CD4-positive, alpha-beta T cell treated with Interleukin-15 for 1 hour (primary cell): ENCODE measurements at regions not wholly inside any gene's neighbourhood (a gene's known extent, or its start where the extent isn't known, plus 50 kb on each side); places are given as distances from the start of the nearest gene placed in this dataset.
"Not testable (repeated sequence)": the region's sequence is repeated elsewhere in the genome, so short reads cannot be mapped to it uniquely, and the experiment has no call there.

Source experiments
- DNase-seq: peaks from one replicate; pipeline ENCODE4 v3.0.0-alpha.2; 2020

DNA sequence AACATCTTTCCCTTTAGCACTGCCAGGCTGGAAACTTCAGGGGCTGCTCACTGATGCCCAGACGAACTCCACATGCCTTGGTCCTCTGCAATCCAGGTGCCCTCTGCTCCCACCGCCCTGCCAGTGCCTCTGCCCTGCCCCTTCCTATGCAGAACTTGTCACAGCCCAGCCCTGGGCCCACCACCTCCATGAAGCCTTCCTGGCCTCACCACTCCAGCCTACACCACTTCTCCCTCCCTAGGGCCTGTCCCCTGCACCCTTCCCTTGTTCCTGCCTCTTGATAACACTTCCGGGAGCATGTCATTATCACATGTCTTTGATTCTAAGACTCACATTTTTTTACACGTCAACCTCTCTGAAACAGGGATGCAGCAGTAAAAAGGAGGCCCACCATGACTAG, 627.2 kb downstream of the UQCRFS1 start:
- DNase-seq, result no peak

DNA sequence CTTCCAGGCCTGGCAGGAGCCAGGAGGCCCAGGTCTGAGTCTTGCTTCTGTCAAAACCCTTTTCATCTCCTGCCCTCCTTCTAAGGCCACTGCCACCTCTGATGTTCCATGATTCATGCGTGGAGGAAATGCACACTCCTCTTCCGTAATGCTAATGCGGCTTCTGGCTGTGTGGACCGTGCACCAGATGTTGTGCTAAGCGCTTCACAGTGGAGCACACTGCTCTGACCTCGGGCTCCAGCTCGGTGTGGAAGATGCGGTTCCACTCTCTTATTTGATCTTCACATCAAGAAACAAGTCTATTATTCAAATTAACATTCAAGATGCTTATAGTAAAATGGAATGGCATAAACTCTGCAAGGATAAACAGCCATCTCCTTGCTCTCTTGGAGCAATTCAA, 629.2 kb downstream of the UQCRFS1 start:
- DNase-seq, result no peak

DNA sequence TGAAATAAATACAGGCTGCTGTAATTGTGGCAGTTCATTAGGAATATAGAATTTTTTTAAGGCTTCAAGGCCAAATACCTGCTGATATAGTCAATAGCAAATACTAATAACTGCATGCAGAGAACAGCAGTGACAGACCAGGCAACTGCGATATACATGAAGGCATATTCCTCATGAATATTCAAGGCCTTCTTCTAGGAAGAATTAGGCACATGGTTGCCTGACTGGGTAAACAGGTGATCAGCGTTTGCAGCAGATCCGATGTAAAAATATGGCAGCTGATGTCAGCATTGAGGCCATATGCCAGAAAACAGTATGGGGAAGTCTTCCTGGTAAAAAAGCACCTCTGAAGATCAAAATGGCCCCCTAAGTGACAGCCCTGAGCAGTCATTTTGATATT, 629.7 kb downstream of the UQCRFS1 start:
- DNase-seq, result no peak

DNA sequence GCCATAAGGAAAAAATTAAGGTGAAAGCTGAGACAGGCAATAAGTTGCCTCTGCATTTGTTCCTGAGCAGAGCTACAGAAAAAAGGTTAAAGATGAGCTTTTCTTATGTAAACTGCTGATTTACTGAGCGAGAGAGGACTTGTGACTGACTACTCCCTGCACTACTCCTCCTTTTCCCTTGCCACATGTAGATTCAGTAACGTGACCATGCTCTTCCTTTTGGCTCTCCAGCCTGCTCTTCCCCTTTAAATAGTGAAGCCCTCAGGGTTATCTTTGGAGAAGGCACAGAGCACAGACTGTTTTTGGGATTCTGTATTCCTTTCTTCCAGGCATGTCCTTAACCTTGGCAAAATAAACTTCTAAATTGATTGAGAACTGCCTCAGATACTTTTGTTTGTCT, 630.2 kb downstream of the UQCRFS1 start:
- DNase-seq, result no peak

DNA sequence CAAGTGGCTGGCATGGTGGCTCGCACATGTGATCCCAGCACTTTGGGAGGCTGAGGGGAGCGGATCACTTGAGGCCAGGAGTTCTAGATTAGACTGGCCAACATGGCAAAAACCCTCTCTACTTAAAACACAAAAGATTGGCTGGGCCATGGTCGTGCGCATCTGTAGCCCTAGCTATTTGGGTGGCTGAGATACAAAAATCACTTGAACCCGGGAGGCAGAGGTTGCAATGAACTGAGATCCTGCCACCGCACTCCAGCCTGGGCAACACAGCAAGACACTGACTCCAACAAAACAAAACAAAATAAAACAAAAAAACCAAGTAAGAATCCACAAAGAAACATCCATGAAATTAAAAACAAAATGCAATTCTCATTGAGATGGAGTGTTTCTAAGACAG, 630.6 kb downstream of the UQCRFS1 start:
- no peak for DNase-seq

DNA sequence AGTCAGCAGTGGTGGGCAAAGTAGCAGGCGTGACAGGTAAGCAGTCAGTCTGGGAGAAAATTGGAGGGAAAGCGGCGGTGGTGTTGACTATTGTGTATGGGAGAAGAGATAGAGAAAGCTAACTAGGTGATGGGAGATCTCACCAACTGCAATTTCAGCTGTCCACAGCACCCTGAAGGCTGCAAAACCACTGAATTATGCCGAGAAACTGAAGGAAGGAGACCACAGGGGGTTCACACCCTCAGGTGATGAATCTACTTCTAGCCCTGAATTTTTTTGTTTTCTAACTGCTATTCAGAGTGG, 631.5 kb downstream of the UQCRFS1 start:
- no peak for DNase-seq

DNA sequence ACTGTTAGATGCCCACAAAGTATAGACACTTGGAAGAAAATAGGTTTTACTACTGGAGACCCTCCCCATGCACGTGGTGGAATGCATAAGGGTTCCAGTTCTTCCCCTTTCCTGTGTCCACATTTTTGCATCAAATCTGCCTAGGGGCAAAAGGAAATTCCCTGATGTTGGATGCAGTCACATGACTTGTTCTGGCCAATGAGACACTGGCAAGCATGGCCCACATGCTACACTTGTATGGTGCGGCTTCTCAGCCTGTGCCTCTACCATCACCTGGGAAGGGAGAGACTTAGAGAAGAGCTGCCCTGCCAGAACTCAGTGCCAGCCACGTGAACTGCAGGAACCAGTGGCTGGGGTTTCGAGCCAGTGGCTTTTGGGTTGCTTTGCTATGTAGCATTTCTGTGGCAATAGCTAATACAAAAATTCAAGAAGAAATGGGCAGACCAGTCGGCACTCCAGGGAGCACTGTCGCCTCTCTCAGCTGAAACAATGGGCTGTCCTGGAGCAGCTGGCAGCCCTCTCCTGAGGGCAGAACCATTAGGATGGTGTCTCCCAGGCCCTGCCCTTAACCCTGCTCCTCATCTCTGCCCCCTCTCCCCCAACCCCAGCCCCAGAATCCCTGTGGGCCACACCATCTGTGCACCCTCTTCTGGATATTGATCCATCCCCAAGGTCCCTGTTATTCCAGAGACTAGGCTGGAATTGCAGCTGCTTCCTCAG, 634.0 kb downstream of the UQCRFS1 start:
- DNase-seq, result no peak

DNA sequence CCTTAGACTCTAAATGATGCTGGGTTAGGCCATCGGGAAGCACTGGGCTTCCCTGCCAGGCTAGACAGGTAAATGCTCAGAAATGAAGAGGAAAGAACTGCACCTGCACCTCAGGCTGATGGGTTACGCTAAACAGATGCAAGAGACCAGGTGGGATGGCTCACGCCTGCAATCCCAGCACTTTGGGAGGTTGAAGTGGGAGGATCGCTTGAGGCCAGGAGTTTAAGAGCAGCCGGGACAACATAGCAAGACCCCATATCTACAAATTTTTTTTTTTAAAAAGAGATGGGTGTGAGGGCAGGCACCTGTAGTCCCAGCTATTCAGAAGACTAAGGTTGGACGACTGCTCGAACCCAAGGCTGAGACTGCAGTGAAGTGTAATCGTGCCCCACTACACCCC, 634.7 kb downstream of the UQCRFS1 start:
- no peak for DNase-seq

DNA sequence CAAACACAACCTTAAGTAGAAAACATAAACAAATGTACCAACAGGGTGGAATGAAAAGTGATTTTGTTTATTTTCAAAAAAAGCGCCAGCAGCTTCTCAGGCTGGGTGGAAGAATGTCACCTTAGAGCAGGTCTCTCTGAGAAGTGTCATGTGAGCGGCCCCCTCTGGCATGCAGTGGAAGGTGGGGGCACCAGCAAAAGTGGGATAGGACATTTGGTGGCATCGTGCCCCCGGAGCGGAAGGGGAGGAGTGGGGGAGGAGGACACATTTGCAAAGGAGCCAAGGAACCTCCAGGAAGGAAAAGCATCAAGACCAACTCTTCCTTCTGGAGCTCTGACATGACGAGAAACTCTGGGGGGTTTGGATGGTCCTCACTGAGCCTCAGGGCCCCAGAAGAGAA, 635.3 kb downstream of the UQCRFS1 start:
- no peak for DNase-seq

DNA sequence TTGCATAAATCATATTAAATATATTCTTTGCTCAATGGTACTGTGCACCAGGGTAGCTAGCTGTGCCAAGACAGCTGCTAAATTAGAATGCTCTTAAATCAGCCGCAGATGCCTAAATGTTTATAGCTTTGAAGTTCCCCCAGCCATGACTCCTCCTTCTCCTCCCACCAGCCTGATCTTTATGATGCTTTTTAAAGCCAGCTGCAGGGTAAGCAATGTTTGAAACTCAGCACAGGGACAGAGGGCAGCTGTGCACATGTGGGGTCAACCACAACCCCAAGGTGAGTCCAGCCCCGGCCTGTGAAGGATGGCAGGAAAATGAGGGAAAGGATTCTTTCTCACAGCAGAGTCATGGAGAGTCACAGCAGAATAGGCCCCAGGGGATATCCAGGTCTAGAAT, 635.7 kb downstream of the UQCRFS1 start:
- no peak for DNase-seq

DNA sequence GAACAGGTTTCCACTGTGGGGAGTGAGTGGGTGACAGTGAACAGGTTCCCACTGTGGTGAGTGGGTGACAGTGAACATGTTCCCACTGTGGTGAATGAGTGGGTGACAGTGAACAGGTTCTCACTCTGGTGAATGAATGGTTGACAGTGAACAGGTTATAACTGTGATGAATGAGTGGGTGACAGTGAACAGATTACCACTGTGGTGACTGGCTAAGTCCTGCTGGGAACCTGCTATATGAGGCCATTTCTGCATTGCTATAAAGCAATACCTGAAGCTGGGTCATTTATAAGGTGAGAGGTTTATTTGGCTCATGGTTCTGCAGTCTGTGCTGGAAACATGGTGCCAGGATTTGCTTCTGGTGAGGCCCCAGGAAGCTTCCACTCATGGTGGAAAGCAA, 637.1 kb downstream of the UQCRFS1 start:
- no peak for DNase-seq

DNA sequence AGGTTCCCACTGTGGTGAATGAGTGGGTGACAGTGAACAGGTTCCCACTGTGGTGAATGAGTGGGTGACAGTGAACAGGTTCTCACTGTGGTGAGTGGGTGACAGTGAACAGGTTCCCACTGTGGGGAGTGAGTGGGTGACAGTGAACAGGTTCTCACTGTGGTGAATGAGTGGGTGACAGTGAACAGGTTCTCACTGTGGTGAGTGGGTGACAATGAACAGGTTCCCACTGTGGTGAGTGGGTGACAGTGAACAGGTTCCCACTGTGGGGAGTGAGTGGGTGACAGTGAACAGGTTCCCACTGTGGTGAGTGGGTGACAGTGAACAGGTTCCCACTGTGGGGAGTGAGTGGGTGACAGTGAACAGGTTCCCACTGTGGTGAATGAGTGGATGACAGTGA, 637.6 kb downstream of the UQCRFS1 start:
- not testable (repeated sequence) for DNase-seq

DNA sequence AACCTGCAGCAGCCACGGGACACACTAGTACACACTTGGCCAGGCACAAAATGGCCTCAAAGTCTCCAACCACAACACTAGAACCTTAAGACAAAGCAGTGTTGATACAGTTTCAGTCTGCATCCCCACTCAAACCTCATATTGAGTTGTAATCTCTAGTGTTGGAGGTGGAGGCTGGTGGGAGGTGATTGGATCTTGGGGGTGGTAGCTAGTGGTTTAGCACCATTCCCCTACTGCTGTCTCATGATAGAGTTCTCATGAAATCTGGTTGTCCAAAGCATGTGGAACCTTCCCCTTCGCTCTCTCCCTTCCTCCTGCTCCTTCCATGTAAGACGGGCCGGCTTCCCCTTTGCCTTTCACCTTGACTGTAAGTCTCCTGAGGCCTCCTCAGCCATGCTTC, 638.7 kb downstream of the UQCRFS1 start:
- DNase-seq, result no peak

DNA sequence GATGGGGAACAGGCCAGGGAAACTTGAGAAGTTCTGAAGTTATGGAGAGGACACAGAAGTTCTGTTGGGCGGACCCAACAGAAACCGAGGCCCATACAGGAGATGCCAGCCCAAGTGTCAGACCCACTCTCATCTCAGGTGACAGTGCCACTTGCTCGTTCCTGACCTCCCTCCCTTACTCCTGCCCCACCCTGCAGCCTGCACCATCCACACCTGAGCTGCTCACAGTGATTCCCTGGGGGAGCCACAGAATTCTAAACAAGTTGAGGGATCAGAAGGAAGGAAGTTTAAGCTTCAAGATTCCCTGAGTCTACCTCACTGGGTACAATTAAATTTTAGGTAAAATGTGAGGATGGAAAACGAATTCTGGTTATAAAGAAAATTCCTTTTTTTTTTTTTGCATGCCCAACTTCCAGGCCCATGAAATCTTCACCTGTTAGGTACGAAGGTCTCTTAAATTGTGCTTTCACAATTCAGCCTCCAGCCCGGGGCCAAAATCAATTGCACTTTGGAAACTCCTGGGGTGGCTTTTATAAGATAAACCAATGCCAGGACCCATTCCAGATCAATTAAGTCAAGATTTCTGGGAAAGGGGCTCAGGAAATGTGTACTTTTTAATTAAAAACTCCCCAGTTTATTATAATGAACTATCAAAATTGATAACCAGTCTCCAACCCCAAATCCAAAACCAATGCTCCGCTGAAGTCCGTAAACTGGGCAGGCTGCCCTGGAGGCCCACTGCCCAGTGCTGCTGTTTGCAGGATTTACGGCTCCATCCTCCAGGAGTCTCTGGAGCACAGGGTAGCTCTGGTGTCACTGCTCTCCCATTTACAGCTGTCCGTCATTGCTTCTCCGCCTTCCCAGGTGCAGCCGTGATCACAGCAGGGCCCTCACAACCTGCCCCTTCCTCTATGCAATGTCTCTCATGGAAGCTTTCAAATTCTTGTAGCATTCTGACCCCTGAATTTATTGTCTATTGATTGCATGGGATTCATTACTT, 643.5 kb downstream of the UQCRFS1 start:
- DNase-seq, result no peak

DNA sequence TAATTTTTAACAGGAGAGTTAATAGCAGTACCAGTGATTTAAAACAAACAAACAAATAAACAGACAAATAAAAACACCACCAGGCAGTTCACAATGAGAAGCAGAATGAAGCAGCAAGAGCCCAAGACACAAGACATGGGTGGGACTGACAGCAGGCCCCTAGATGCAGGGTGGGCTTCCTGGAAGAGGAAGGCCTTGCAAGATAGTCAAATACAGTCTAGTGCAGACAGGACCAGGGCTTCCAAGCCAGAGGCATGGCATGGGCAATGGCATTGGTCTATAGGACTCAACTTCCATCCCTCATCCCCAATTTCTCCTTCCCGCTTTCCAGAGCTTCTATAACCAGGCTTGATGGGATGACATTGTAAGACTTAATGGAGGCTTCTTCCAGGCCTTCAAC, 645.1 kb downstream of the UQCRFS1 start:
- no peak for DNase-seq

DNA sequence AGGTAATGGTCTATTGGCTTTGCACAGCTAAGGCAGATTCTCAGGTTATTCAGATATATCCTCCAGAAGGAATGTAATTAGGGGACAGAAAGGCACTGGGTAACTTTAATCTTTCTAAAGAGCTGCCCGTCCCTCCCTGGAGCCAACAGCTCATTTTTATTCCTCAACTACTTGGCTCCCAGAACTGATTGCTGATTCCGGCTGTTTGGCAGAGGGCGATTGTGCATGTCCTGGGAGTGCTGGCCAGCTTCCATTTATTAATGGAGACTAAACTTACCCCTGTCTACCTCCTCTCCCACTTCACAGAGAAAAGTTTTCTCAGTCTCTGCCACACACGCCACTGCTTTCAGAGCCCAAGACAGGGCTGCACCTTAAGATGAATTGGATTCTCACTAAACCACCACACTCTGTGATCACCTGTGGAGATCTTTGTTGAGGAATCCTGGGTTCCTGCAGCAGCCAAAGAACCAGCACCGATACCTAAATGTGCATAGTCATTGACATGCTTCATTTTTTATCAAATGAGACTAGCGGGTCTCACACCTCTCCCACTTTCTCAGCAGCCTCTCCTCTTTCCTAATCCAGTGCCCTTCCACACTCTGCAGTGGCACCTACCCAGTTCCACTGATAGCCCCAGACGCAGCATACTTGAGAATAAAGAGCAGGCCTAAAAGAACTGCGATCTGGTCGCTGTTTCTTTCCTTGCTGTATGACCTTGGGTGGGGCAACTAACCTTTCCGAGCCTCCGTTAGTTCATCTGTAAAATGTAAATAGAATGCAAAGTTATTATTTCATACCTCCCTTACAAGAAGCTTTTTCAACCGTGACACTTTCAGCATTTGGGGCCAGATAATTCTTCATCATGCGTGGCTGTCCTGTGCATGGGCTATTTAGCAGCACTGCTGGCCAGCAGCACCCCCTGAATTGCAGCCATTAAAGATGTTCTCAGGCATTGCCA, 648.7 kb downstream of the UQCRFS1 start:
- no peak for DNase-seq

DNA sequence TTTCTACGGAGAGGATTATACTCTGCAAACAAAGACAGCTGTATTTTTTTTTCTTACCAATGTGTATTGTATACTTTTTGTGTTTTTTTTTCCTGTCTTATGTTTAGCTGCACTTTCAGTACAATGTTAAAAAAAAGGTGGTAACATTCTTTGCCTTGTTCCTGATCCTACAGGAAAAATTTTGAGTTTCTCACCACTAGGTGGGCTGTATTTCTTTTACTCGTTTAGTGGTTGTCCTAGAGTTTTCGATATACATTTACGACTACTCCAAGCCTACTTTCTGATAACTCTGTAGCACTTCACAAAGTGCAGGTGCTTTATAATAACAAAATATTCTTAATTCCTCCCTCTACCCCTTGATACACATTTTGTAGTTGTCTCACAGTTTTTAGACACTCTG, 652.2 kb downstream of the UQCRFS1 start:
- no peak for DNase-seq

DNA sequence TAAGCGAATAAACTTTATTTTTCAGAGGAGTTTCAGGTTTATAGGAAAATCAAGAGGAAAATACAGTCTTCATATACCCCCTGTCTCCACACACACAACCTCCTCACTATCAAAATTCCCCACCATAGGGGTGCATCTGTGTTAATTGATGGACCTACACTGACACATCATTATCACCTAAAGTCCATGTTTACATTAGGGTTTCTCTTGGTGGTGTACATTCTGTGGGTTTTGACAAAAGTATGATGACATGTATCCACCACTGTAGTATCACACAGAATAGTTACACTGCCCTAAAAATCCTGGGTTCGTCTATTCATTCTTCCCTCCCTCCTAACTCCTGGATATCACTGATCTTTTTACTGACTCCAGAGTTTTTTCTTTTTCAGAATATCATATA, 654.2 kb downstream of the UQCRFS1 start:
- no peak for DNase-seq

DNA sequence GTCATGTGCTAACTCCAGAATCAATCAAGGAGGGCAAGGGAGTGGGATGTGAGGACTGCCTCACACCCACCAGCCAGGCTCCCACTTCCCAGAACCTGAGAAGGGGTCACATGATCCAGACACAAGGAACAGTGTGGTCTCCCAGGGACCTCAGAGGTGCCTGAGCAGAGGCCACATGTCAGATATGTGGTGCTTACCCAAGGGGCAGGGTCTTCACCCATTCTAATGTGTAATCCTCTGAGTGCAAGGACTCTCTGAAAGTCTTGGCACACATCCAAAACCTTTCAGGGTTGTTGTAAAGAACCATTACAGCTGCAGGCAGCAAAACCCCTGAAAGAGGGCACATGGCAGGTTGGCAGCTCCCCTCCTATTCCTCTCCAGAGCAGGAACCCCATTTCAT, 656.6 kb downstream of the UQCRFS1 start:
- no peak for DNase-seq

DNA sequence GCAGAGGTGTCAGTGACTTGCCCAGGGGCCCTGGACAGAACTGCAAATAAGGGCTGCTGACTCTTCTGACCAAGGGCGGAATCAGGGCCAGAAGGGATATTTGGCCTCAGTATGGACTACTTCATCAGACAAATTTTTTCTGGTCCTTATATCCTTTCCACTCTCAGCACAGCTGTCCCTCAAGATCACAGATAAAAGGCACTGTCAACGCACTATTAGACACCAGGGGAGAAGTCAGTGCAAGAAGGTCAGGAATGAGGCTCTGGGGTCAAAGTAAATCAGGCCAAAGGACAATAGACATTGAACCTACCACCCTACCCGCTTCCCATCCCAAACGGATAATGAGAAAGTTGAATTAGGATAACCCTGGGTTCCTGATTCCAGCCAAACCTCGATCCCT, 657.6 kb downstream of the UQCRFS1 start:
- no peak for DNase-seq

DNA sequence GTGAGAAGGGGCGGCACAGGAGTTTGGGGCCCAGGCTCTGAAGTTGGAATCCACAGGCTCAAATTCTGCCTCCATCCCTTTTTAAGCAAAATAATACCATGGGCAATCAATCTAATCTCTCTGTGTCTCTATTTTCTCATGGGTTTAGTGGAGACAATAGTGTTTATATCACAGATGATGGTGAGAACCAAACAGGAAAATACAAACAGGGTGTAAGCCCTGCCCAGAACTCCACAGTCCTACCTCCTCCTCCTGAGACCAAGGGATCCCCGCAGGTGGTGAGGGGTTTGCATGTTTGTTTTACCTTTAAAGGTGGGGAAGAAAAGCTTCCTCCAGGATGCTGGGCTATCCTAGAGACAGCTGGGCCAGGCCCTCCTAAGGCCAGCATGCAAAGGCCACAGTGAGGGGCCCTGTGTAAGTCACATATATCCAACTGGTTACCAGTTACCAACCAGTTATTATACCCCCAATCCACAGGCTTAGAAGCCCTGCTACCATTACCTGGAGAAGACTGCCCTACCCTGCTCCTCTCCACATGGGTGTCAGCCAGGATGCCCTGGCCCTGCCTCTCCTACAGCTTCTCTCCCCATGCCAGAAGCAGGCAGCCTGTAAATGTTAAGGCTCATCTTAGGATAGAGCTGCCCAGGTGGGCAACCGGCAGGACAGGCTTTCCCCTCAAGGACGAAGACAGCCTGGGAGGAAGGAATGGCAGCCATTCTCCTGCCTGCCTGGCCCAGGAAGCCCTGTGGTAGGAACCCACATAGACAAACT, 658.4 kb downstream of the UQCRFS1 start:
- no peak for DNase-seq

DNA sequence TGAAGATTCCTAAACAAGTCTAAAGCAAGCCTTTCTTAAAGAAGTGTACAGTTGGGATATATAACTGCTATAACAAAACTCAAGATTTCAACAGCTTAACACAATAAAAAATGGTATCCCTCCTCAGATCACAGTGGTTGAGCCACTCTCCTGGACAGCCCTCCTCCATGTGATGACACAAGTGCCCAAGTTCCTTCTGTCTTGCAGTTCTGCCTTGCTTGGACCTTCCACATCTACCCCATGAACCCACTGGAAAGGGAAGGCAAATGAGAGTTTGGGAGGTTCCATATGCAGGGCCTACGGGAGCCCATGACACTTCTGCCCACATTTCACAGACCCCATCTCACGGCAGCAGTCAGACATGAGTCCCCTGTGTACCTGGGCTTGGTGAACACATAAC, 659.2 kb downstream of the UQCRFS1 start:
- no peak for DNase-seq

DNA sequence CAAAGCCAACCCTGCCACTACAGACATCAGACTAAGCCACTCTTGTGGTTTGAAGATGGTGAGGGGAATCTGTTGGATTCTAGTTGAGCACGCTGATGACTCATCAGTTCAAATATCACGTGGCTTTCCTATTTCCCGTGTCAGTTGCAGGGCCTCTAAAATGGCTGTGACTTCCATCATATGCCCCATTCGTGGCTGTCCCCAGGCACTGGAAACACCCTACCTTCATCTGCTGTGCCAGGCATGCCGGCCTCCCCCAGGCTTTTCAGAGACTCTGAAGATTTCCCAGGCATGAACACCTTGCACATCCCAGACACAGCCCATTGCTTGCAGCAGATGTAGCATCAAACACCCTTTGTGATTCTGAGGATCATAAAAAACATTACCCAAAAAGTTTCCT, 659.9 kb downstream of the UQCRFS1 start:
- no peak for DNase-seq
